ENCODE measurements at regions not wholly inside any gene's neighbourhood (a gene's known extent, or its start where the extent isn't known, plus 50 kb on each side); places are given as distances from the start of the nearest gene placed in this dataset.

DNA sequence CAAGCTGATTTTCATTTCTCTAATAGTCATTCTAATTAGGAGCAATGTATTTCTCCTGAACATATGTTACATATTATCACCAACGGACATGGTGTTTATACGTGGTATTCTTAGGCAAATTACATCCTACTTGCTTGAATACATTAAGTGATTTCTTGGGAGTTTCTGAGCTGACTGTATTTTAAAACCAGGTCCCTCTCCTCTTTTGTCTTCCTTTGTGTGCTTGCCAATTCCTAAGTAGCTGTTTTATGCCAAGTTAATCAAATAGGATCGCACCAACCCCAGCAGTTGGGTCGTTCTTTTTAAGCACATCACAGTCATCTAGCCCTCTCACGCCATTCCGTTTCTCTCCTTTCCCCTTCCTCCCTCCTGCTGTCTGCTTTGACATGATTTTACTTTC is 75.4 kb upstream of the MAP2 start:
- ChIA-PET POLR2A (ENCODE audit: unreplicated experiment) (no interaction called here), CTCF (no interaction called here)
- 0 out of 2 replicates have a peak overlapping the region, but pooled peaks have one; percentile 34 for H2AFZ ChIP-seq (ENCODE audit: low read length)
- no peaks in the 10 kb centered on the region for H3K27me3 ChIP-seq (ENCODE audit: low read length)
- H3K36me3 ChIP-seq (ENCODE audit: low read depth, low read length), result no peaks in the 10 kb centered on the region
- intact Hi-C loops (cut with micrococcal nuclease), result no loop called here
- BruUV-seq (replicated peaks), result no TSS peak
- no peak for ATAC-seq
- no peaks in the 10 kb centered on the region for H3K4me1 ChIP-seq (ENCODE audit: insufficient read depth, low read length)
- H3K9me2 ChIP-seq (replicated peaks; ENCODE audit: low read length), result no peaks in the 10 kb centered on the region
- H3K9ac ChIP-seq (ENCODE audit: low read length), result no peak overlapping the region
- H3K79me2 ChIP-seq (ENCODE audit: low read length), result no peaks in the 10 kb centered on the region
- no peak overlapping the region for H3K4me3 ChIP-seq (ENCODE audit: low read length)
- H3F3A ChIP-seq (ENCODE audit: low read length, unreplicated experiment), result no peaks in the 10 kb centered on the region
- H3K27ac ChIP-seq (ENCODE audit: low read length), result no peak overlapping the region
- no peaks in the 10 kb centered on the region for H4K20me1 ChIP-seq (ENCODE audit: low read length)
- no peak for DNase-seq
- TF ChIP-seq, protein P1, sequence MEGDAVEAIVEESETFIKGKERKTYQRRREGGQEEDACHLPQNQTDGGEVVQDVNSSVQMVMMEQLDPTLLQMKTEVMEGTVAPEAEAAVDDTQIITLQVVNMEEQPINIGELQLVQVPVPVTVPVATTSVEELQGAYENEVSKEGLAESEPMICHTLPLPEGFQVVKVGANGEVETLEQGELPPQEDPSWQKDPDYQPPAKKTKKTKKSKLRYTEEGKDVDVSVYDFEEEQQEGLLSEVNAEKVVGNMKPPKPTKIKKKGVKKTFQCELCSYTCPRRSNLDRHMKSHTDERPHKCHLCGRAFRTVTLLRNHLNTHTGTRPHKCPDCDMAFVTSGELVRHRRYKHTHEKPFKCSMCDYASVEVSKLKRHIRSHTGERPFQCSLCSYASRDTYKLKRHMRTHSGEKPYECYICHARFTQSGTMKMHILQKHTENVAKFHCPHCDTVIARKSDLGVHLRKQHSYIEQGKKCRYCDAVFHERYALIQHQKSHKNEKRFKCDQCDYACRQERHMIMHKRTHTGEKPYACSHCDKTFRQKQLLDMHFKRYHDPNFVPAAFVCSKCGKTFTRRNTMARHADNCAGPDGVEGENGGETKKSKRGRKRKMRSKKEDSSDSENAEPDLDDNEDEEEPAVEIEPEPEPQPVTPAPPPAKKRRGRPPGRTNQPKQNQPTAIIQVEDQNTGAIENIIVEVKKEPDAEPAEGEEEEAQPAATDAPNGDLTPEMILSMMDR (conservative IDR thresholded peaks at IDR 0.05; ENCODE audit: low read depth, low read length), result no peak
- TF ChIP-seq EZH2 (IDR thresholded peaks at IDR 0.05; ENCODE audit: low read length, unreplicated experiment), result no peak
- TF ChIP-seq EZH2phosphoT487 (IDR thresholded peaks at IDR 0.05; ENCODE audit: borderline replicate concordance, low read length), result no peak
- no peaks in the 10 kb centered on the region for H3K9me3 ChIP-seq (ENCODE audit: low read length)
- H3K4me2 ChIP-seq (ENCODE audit: low read length), result no peak overlapping the region

- POLR2A ChIA-PET (ENCODE audit: unreplicated experiment), result no interaction called here
- ATAC-seq (no peak), DNase-seq (no peak)
- H3K4me3 ChIP-seq (ENCODE audit: low read length), result no peak overlapping the region
- no peaks in the 10 kb centered on the region for H3K36me3 ChIP-seq (ENCODE audit: low read depth, low read length)
- no peaks in the 10 kb centered on the region for H4K20me1 ChIP-seq (ENCODE audit: low read length)
- no TSS peak for BruUV-seq (replicated peaks)
- no peak overlapping the region for H3K9ac ChIP-seq (ENCODE audit: low read length)
- no peaks in the 10 kb centered on the region for H3K9me2 ChIP-seq (replicated peaks; ENCODE audit: low read length)
- H3K27ac ChIP-seq (ENCODE audit: low read length), result no peak overlapping the region
- CTCF ChIA-PET, result interaction anchor here (0.5 to 0.6 kb wide), 4 partner anchors 25 to 957 kb away, joined by 3 to 7 read pairs (median 4); partner anchors contain the start of gene MAP2
- no peaks in the 10 kb centered on the region; the same call in 1 of the 2 replicates for H3K9me3 ChIP-seq (ENCODE audit: low read length)
- no peak overlapping the region for H2AFZ ChIP-seq (ENCODE audit: low read length)
- H3K79me2 ChIP-seq (ENCODE audit: low read length), result no peaks in the 10 kb centered on the region
- H3F3A ChIP-seq (ENCODE audit: low read length, unreplicated experiment), result no peaks in the 10 kb centered on the region
- intact Hi-C loops (cut with micrococcal nuclease), result no loop called here
- H3K4me1 ChIP-seq (ENCODE audit: insufficient read depth, low read length), result no peaks in the 10 kb centered on the region
- no peak for TF ChIP-seq EZH2 (IDR thresholded peaks at IDR 0.05; ENCODE audit: low read length, unreplicated experiment)
- H3K4me2 ChIP-seq (ENCODE audit: low read length), result no peak overlapping the region
- H3K27me3 ChIP-seq (ENCODE audit: low read length), result no peaks in the 10 kb centered on the region
Measured at GRCh38 chr2:209351636-209352035, 72.2 kb upstream of the MAP2 start.

DNA sequence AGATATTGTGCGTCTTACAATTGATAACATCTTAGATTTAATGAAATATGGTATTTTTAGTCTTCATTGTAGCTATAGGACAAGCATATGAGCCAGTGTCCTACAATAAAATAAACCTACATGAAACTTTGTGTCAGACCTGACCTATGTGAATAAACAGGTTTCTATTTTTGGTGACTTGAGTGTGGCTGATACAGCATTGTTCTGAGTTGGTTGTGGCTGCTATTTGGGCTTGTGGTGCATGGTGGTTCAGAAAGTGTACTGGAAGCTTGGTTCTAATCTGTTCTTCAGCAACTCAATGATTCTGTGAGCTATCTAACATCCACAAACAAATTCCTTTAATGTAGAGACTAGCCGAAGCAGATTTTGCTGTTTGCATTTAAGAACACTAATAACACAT is 64.9 kb upstream of the MAP2 start:
- H4K20me1 ChIP-seq (ENCODE audit: low read length), result no peaks in the 10 kb centered on the region

More for the DNA sequence above, 64.9 kb upstream of the MAP2 start:
- Histone ChIP-seq H3K4me3 (ENCODE audit: low read length) (no peak overlapping the region), H3K27me3 (ENCODE audit: low read length) (no peaks in the 10 kb centered on the region), H2AFZ (ENCODE audit: low read length) (no peak overlapping the region), H3K27ac (ENCODE audit: low read length) (no peak overlapping the region), H3K79me2 (ENCODE audit: low read length) (no peaks in the 10 kb centered on the region), H3K9ac (ENCODE audit: low read length) (no peak overlapping the region), H3F3A (ENCODE audit: low read length, unreplicated experiment) (no peaks in the 10 kb centered on the region), H3K9me2 (replicated peaks; ENCODE audit: low read length) (no peaks in the 10 kb centered on the region), H3K4me2 (ENCODE audit: low read length) (no peak overlapping the region), H3K9me3 (ENCODE audit: low read length) (no peaks in the 10 kb centered on the region; the same call in 1 of the 2 replicates), H3K4me1 (ENCODE audit: insufficient read depth, low read length) (no peaks in the 10 kb centered on the region), H3K36me3 (ENCODE audit: low read depth, low read length) (no peaks in the 10 kb centered on the region)
- DNase-seq (no peak), ATAC-seq (no peak)
- ChIA-PET POLR2A (ENCODE audit: unreplicated experiment) (no interaction called here), CTCF (no interaction called here)
- no TSS peak for BruUV-seq (replicated peaks)
- intact Hi-C loops (cut with micrococcal nuclease), result no loop called here
- TF ChIP-seq EZH2phosphoT487 (IDR thresholded peaks at IDR 0.05; ENCODE audit: borderline replicate concordance, low read length), result no peak
- no peak for TF ChIP-seq EZH2 (IDR thresholded peaks at IDR 0.05; ENCODE audit: low read length, unreplicated experiment)
- TF ChIP-seq, protein P1 (conservative IDR thresholded peaks at IDR 0.05; ENCODE audit: low read depth, low read length), result no peak

Measured in PC-3 (cell line).